SK-N-SH treated with all-trans-retinoic acid at 6 μM for 48 hours (cell line): ENCODE measurements at regions not wholly inside any gene's neighbourhood (a gene's known extent, or its start where the extent isn't known, plus 50 kb on each side); places are given as distances from the start of the nearest gene placed in this dataset.

Experiments
- ARNTL ChIP-seq: fragments of 450-650 bp; formaldehyde crosslinking; IDR thresholded peaks from 2 replicates; pipeline ENCODE4 v1.5.0; 2020; ENCODE audit warnings: low read depth, mild to moderate bottlenecking, moderate library complexity, borderline replicate concordance
- CREB5 ChIP-seq: fragments of 250-450 bp; sonication (Bioruptor Pico); IDR thresholded peaks from 2 replicates; pipeline ENCODE4 v1.5.1; 2020; ENCODE audit warnings: low read depth, mild to moderate bottlenecking, moderate library complexity
- CSRNP3 ChIP-seq: fragments of 250-450 bp; sonication (Bioruptor Pico); IDR thresholded peaks from 2 replicates; pipeline ENCODE4 v1.5.1; 2021; ENCODE audit warnings: mild to moderate bottlenecking, moderate library complexity
- ISL1 ChIP-seq: fragments of 250-450 bp; sonication (Bioruptor Pico); IDR thresholded peaks from 2 replicates; pipeline ENCODE4 v2.1.2; 2022; ENCODE audit warnings: mild to moderate bottlenecking, moderate library complexity
- PATZ1 ChIP-seq: fragments of 250-450 bp; sonication (Bioruptor Pico); IDR thresholded peaks from 2 replicates; pipeline ENCODE4 v1.8.0; 2020; ENCODE audit warnings: mild to moderate bottlenecking, moderate library complexity, borderline replicate concordance
- PPARA ChIP-seq: fragments of 250-450 bp; sonication (Bioruptor Pico); IDR thresholded peaks from 2 replicates; pipeline ENCODE4 v1.5.0; 2020; ENCODE audit warnings: mild to moderate bottlenecking, borderline replicate concordance
- SNAI2 ChIP-seq: fragments of 250-450 bp; sonication (Bioruptor Pico); IDR thresholded peaks from 2 replicates; pipeline ENCODE4 v1.5.0; 2020; ENCODE audit warnings: mild to moderate bottlenecking, moderate library complexity
- ZNF565 ChIP-seq: fragments of 450-650 bp; formaldehyde crosslinking; conservative IDR thresholded peaks from 2 replicates; pipeline ENCODE4 v1.5.0; 2020; ENCODE audit warnings: low read depth, mild to moderate bottlenecking, moderate library complexity

GRCh38 chrX:139200346-139200745 lies 330.2 kb upstream of the F9 start:
- TF ChIP-seq CREB5, result no peak
- TF ChIP-seq ARNTL (CRISPR knock-in tag), result no peak
- no peak for TF ChIP-seq ZNF565 (CRISPR knock-in tag)
- no peak for TF ChIP-seq PATZ1 (CRISPR knock-in tag)
- no peak for TF ChIP-seq PPARA (CRISPR knock-in tag)
- TF ChIP-seq ISL1 (CRISPR knock-in tag), result no peak
- no peak for TF ChIP-seq SNAI2 (CRISPR knock-in tag)
- TF ChIP-seq CSRNP3, result no peak
